DMS 273 (cell line): ENCODE measurements at regions not wholly inside any gene's neighbourhood (a gene's known extent, or its start where the extent isn't known, plus 50 kb on each side); places are given as distances from the start of the nearest gene placed in this dataset.
"Not testable (repeated sequence)": the region's sequence is repeated elsewhere in the genome, so short reads cannot be mapped to it uniquely, and the experiment has no call there.

Experiments
- DNase-seq: peaks from one replicate; lab custom pipeline; 2025; ENCODE audit not compliant: unreplicated experiment; lab: John Stamatoyannopoulos, UW

DNA sequence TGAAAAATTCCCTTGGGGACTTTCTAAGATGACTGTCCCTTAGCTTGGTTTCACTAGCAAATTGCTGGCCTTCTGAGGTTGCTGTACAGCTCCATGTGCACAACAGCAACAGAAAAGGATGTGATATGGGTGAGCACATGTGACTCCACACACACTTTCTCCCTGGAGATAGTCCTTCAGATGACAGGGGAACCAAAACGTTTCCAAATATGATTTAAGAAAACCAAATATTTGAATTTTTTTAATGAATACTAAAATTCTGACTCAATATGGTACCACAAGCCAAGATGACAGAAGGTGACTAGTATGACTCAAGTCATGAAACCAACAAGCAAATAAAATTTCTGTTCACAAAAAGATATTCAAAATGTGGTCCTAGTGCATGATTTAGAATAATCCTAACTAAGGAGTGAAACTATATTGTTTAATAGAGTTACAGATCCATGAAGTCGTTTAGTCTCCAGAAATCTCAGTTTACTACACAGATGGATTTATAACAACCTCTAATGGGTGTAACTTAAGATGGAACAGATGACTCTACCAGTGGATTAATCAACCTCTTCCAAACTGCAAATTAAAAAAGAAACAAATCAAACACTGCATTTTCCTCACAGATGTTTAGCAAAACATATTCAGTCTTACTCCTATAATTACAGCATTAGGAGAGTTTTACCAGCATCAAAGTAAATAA is 144.8 kb upstream of the PIK3R1 start:
- peak; percentile 21 for DNase-seq

DNA sequence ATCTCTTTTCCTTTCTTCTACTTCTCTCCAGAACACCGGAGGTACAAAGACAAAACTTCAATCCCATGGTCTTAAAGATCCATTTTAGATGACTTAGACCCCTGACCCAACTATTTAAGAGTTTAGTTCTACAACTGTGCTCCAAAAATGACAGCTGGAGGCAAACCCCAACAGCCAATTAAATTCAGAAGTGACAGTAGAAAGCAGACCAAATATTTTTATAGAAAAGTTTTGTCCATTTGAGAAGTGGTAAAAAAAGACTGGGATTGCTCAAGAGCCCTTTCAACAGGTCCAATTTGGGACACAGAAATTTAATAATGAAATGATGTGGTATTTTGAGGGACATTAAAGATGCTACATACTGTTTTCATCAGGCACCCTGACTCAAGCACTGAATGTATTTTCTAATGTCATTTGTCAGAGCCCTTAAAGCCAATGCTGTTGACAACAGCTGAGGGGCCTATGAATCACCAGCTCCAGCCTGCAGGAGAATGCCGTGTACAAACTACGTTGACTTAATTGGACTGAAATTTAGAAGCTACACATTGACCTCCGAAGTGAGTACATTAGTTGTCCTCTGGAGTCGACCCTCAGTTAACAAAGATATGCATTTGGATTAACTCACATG is 147.5 kb upstream of the PIK3R1 start:
- DNase-seq: no peak

DNA sequence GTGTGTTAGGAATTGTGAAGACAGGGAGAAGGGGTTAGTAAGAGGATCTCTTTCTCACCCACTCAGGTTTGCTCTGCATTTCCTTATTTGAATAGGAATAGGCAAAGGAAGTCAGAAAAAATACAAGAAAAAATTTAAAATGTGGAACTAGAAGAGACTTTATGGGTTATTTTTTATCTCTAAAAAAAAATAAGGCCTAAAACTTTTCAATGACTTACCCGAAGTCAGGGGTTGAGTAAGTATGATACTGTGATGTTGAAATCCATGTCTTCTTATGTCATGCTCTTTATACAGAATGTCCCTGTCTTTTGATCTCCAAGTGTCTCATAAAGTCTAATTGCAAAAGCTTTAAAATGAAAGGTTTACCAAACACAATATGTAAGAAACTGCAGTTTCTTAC is 148.3 kb upstream of the PIK3R1 start:
- DNase-seq: no peak

GRCh38 chr5:68066277-68066955 is 149.1 kb upstream of the PIK3R1 start:
- no peak for DNase-seq

- not testable (repeated sequence) for DNase-seq
These were observed 150.2 kb upstream of the PIK3R1 start for GRCh38 chr5:68065321-68065720.

DNA sequence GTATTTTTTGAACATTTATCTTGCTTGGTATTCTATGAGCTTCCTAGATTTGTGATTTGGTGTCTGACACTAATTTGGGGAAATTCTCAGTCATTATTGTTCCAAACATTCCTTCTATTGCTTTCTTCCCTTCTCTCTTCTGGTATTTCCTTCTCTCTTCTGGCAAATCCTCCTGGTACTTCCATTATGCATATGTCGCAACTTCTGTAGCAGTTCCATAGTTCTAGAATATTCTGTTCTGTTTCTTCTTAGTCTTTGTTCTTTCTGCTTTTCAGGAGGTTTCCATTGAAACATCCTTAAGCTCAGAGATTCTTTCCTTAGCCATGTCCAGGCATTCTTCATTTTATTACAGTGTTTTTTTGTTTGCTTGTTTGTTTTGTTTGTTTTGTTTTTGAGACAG is 155.2 kb upstream of the PIK3R1 start:
- no peak for DNase-seq

DNA sequence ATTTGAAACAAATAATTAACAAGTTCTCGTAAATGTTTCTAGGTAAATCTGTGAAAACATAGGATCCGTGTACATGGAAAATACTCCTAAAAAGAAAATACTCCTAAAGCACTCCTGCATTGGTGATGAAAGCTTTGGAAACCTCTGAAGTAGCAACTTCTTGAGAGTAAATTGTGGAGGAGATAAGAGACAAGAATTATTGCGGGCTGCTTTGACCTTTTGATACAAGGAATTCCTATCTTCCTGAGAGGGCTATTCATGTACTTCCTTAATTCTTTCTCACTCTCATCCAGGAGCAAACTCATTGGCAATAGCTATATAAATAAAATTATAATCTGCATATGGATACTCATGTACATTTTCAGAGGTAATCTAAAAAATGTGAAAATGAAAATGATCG is 158.4 kb upstream of the PIK3R1 start:
- DNase-seq: no peak

GRCh38 chr5:68055686-68056085 is 159.9 kb upstream of the PIK3R1 start:
- no peak for DNase-seq

DNA sequence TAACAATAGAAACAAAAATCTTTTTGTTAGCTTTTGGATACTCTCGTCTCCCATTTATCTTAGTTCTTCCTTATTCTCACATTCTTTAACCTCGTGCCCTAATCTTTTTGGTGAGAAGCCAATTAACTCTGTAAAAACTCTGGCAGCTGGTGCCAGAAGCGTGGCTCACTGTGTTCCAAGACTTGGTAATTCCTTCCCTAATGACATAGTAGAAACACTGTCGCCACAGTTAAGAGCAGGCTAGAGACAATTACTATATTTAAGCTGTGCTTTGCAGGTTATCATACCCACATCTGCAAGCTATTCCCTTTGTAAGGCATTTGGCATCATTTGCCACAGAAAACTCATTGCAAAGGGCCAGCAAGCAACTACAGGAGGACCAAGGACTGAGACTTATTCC is 160.9 kb upstream of the PIK3R1 start:
- peak; percentile 69 for DNase-seq

GRCh38 chr5:68053202-68053601 is 162.4 kb upstream of the PIK3R1 start:
- no peak for DNase-seq

DNA sequence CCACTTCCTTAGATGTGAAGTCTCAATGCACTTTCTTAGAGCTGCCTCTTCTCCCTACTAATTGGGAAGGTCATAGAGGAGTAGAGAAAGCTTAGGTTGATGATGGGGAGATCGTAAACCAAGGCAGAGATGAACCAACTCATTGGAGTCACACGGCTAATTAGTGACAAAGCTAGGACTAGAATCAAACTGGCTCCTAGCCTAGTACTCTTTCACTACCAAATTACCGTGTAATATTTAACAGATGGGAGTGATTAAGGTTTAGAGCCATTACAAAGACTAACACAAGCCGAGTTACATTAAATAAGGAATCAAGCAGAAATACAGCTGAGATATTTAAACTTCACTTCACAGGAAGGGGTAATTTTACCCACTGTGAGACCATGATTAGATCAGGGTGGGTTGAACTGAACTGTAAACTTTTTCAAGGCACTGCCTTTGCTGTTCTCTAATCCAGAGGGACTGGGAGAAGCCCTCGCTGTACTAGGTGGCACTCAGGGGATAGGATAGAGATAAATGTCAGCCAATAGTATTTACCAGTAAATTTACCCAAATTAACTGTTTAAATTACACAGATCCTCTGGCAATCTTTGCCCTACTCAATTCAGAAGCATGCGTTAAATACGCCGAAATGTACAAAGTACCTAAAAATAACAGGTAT is 166.4 kb upstream of the PIK3R1 start:
- peak; percentile 48 for DNase-seq

DNA sequence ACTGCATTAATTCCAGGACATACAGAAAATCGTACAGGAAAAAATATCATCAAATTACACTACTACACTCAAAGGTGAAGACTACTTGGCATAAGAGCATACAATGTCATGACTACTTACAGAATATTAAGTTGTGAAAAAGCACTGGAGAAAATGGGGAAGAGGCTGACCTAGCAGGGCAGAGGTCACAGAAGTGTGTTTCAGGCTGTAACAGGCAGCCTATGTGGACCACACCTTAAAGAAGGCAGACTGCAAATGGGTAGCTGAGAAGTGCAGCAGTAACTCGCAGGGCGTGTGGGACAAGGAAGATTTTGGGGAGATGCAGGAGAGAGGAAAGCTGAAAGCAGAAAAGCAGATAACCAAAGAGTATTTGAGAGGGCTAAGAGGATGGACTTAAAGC is 167.0 kb upstream of the PIK3R1 start:
- no peak for DNase-seq

- peak; percentile 12 for DNase-seq
These were observed 167.5 kb upstream of the PIK3R1 start for GRCh38 chr5:68048054-68048453.

GRCh38 chr5:68047035-68047434 is 168.5 kb upstream of the PIK3R1 start:
- DNase-seq: no peak

DNA sequence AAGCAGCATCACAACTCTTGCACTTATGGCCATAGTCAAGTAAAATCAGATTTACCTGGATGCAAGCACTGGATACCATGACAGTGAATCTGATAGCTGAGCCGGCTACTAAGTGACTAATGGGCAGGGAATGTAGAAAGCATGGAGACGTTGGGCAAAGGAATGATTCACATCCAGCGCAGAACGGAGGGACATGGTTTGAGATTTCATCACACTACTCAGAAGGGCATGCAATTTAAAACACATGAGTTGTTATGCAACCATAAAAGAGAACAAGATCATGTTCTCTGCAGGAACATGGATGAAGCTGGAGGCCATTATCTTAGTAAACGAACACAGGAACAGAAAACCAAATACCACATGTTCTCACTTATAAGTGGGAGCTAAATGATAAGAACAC is 169.1 kb upstream of the PIK3R1 start:
- no peak for DNase-seq

DNA sequence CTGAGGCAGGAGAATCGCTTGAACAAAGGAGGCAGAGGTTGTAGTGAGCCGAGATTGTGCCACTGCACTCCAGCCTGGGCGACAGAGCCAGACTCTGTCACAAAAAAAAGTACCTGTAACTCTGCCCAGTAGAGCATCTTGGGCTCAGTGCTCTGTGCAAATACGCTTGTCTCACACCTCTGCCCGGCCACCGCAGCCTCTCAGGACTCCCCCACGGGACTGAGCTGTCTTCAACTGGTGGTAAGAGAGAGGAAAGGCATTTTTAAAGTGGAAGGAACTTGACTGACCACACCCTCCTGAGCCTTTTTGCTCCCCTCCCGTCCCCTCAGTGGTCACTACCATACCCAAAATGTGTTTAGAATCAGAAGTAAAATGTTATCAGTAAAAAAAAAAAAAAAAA is 174.3 kb upstream of the PIK3R1 start:
- DNase-seq: no peak

GRCh38 chr5:68037546-68037945 is 178.0 kb upstream of the PIK3R1 start:
- DNase-seq: no peak

DNA sequence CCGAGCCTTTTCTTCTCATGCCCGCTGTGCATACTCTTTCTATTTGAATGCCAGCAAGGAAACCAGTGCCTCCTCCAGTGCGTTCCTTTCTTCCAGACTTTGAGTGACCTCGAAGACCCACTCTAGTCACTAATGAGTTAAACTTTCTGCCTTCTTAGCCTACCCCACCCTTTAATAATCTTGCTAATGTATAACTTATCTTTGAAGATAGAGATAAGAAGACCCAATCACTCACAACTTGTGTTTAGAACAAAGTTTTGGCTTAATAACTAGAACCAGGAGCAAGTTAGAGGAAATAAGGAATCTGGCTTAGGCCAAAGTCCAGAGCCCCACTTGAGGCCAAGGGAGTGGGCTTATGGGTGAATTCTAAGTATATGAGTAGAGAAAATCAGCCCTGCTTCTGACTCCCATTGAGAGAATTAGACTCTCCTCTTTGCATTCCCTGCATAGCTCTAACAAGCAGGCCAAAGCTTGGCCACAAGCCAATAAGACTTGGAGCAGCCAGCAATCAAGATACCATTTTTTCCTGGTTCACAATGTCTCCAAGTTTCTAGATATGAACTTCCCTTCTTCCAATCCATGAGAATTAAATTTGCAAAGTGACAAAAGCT is 181.5 kb upstream of the PIK3R1 start:
- peak; percentile 37 for DNase-seq

DNA sequence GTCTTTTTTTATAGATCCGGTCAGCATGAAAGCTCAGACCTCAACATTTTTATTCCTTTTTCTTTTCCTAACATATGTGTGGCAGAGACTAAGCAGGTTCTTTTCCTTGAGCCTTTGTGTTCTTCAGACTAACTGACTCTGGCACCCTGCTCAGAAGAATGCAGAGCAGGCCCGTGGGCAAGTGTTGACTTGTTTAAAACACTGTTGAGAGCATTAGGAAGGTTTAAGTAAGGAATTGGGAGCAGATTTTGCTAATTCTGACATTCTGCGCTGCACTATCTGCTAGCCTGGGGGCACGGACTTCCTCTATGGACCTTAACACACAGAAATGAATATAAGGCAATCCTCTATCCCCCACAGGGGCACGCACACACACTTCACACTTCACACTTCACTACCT is 182.5 kb upstream of the PIK3R1 start:
- DNase-seq: peak; percentile 2

DNA sequence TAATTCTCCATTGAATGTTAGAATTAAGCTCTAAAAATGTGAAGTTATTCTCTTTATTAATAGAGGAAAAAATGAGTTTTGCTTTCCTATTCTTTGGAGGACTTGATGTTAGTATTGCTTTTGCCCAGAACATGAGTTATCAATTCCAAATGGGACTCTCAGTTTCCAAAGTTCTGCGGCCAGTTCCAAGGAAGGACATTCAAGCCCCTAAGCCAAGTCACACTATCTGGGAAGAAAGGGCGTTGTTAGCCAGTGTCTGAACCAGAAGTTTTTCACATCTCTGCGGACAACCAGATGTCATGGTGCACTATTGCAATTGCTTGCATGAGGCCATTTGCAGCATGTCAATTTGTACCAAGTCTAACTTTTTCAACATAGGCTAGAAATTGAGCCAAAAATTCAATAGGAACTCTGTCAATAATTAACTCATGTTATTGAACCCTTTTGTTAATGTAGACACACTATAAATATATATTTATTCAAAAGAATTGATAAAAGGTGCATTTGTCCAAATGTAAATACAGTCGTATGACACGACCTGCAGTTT is 183.3 kb upstream of the PIK3R1 start:
- DNase-seq: no peak

GRCh38 chr5:68028131-68028727 is 187.3 kb upstream of the PIK3R1 start:
- no peak for DNase-seq
